Forelimb muscle (tissue), 1 donor: ENCODE measurements at regions not wholly inside any gene's neighbourhood (a gene's known extent, or its start where the extent isn't known, plus 50 kb on each side); places are given as distances from the start of the nearest gene placed in this dataset.

Experiments
- DNase-seq: peaks from one replicate; pipeline ENCODE4 v3.0.0-alpha.2; 2013; ENCODE audit warnings: low read depth

GRCh38 chr14:29217813-29218450 lies 451.3 kb downstream of the FOXG1 start:
- DNase-seq = no peak

- no peak for DNase-seq
These were observed 453.5 kb downstream of the FOXG1 start for GRCh38 chr14:29220072-29220471.

GRCh38 chr14:29220566-29220965 lies 454.0 kb downstream of the FOXG1 start:
- DNase-seq = no peak

- no peak for DNase-seq
These were observed 455.4 kb downstream of the FOXG1 start for GRCh38 chr14:29222006-29222405.

GRCh38 chr14:29222671-29223268 lies 456.2 kb downstream of the FOXG1 start:
- peak; percentile 9 for DNase-seq

GRCh38 chr14:29223947-29224346 lies 457.4 kb downstream of the FOXG1 start:
- DNase-seq = no peak

- no peak for DNase-seq
These were observed 461.0 kb downstream of the FOXG1 start for GRCh38 chr14:29227631-29228030.

GRCh38 chr14:29232153-29232552 lies 465.6 kb downstream of the FOXG1 start:
- DNase-seq = no peak

GRCh38 chr14:29232711-29233110 lies 466.1 kb downstream of the FOXG1 start:
- no peak for DNase-seq

GRCh38 chr14:29233188-29233587 lies 466.6 kb downstream of the FOXG1 start:
- no peak for DNase-seq

- DNase-seq = no peak
These were observed 469.4 kb downstream of the FOXG1 start for GRCh38 chr14:29235991-29236390.

- no peak for DNase-seq
These were observed 469.8 kb downstream of the FOXG1 start for GRCh38 chr14:29236401-29236800.

GRCh38 chr14:29236848-29237247 lies 470.3 kb downstream of the FOXG1 start:
- no peak for DNase-seq

GRCh38 chr14:29240066-29240465 lies 473.5 kb downstream of the FOXG1 start:
- no peak for DNase-seq

- no peak for DNase-seq
These were observed 476.5 kb downstream of the FOXG1 start for GRCh38 chr14:29242755-29243754.

- DNase-seq = no peak
These were observed 489.1 kb downstream of the FOXG1 start for GRCh38 chr14:29255692-29256091.

GRCh38 chr14:29262979-29263378 lies 496.4 kb downstream of the FOXG1 start:
- DNase-seq = no peak

- no peak for DNase-seq
These were observed 498.3 kb downstream of the FOXG1 start for GRCh38 chr14:29264865-29265264.

GRCh38 chr14:29265852-29266251 lies 499.3 kb downstream of the FOXG1 start:
- DNase-seq = no peak

- DNase-seq = no peak
These were observed 505.1 kb downstream of the FOXG1 start for GRCh38 chr14:29271669-29272068.

- DNase-seq = no peak
These were observed 506.9 kb downstream of the FOXG1 start for GRCh38 chr14:29273513-29273912.

GRCh38 chr14:29274890-29275596 lies 508.5 kb downstream of the FOXG1 start:
- no peak for DNase-seq
